Lower leg skin (tissue), 3 donors: ENCODE measurements at regions not wholly inside any gene's neighbourhood (a gene's known extent, or its start where the extent isn't known, plus 50 kb on each side); places are given as distances from the start of the nearest gene placed in this dataset.

Experiments
- POLR2A ChIP-seq, 2 donors: fragments of 450-650 bp; IDR thresholded peaks; one replicate each; pipeline ENCODE4 v1.6.1; 2016 to 2017; ENCODE audit warnings: antibody characterized with exemption in 2 of 2, mild to moderate bottlenecking in 1 of 2, moderate library complexity in 1 of 2
- TF ChIP-seq, protein P1 (sequence below), 3 donors: fragments of 450-650 bp; IDR thresholded peaks; one replicate each; pipeline ENCODE4 v1.5.1; 2016; ENCODE audit warnings: antibody characterized with exemption in 3 of 3, mild to moderate bottlenecking in 3 of 3, moderate library complexity in 2 of 3

DNA sequence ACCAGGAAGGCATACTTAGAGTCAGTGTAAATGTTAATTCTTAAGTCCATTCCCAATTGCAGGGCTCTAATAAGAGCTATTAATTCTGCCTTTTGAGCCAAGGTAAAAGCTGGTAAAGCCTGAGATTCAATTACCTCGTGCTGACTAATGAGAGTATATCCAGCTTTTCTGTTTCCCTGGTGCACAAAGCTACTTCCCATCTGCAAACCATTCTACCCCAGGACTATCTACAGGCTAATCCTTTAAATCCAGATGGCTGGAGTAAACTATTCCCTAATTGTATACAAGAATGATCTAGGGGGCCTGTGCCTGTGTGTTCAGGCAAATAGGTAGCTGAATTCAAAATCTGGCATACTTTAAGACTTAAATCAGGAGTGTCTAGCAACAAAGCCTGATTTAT lies 365.0 kb downstream of the GPM6A start:
- TF ChIP-seq, protein P1, sequence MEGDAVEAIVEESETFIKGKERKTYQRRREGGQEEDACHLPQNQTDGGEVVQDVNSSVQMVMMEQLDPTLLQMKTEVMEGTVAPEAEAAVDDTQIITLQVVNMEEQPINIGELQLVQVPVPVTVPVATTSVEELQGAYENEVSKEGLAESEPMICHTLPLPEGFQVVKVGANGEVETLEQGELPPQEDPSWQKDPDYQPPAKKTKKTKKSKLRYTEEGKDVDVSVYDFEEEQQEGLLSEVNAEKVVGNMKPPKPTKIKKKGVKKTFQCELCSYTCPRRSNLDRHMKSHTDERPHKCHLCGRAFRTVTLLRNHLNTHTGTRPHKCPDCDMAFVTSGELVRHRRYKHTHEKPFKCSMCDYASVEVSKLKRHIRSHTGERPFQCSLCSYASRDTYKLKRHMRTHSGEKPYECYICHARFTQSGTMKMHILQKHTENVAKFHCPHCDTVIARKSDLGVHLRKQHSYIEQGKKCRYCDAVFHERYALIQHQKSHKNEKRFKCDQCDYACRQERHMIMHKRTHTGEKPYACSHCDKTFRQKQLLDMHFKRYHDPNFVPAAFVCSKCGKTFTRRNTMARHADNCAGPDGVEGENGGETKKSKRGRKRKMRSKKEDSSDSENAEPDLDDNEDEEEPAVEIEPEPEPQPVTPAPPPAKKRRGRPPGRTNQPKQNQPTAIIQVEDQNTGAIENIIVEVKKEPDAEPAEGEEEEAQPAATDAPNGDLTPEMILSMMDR (IDR thresholded peaks at IDR 0.05) = no peak
- TF ChIP-seq POLR2A (IDR thresholded peaks at IDR 0.05) = no peak
